ENCODE measurements at regions not wholly inside any gene's neighbourhood (a gene's known extent, or its start where the extent isn't known, plus 50 kb on each side); places are given as distances from the start of the nearest gene placed in this dataset.

DNA sequence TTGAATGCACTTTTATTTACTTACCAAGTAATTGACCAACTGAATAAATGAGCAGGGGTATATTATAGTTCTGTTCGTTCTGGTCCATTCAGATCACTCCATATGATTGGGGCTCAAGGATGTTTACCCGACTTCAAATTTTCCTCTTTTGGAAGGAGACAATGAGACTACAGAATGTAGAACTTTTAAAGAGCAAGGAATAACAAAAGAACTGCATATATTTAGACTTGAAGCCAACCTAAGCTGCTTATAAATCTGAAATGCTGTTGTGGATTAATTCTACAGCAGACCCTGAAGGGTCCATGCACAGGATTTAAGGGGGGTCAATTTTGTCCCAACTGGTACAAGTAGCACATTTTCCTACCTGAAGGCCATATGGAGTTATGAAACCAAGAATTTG is 610.8 kb downstream of the RAB28 start:
- no peak for DNase-seq (ENCODE audit: low read depth)

- DNase-seq (ENCODE audit: low read depth) = no peak
Measured at GRCh38 chr4:12861422-12861821, 622.7 kb downstream of the RAB28 start.

- peak; percentile 62 for DNase-seq (ENCODE audit: low read depth)
Measured at GRCh38 chr4:12852338-12853307, 631.5 kb downstream of the RAB28 start.

GRCh38 chr4:12846368-12846767 is 637.8 kb downstream of the RAB28 start:
- peak; percentile 2 for DNase-seq (ENCODE audit: low read depth)

DNA sequence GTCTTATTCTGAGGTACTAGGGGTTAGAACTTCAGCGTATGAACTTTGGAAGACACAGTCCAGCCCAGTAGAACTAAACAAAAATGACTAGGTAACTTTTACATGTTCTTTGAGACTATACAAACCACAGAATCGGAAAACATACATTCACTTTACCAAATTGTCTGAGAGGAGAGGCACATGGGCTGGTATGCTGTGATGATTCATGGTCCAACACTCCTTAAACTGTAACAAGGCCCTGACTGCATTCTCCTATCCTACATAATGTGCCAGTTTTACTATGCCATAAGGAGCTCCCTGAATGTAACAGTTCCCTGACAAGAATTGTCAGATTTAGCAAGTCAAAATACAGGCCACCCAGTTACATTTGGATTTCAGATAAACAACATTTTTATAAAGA is 640.0 kb downstream of the RAB28 start:
- DNase-seq (ENCODE audit: low read depth) = peak; percentile 2

- no peak for DNase-seq (ENCODE audit: low read depth)
Measured at GRCh38 chr4:12827966-12828365, 656.2 kb downstream of the RAB28 start.

DNA sequence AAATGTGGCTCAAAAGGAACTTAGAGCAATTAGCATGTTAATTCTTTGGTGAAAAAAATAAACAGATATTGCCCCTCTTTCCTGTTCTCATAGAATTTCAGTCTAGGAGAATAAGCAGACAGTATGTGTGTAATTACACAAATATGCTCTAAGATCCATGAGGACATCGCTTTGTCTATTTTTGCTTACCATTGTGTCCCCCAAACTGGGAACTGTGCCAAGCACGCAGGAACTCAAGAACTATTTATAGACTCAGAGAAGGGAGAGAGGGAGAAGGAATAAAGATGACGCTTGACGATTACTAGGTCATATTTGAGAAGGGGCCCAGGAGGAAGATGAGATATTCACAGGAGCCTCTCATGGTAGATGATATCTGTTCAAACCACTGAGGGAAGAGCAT is 692.6 kb downstream of the RAB28 start:
- DNase-seq (ENCODE audit: low read depth) = peak; percentile 0

DNA sequence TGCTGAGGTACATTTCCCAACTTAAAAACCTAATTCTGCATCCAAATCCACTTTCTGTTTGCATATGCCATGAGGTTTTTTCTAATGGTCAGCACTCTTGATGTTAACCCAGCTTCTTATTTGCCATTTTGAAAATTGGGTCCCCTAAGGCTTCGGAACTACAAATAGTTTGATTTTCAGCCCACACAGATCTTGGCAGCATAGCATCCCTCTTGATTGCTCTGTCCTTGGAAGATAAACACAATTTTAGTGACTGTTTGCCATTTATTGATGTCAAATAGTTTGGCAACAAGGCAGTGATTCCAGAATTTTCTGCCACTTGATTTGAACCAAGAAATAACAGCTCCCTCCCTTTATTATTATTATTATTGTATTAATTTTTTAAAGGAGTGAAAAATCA is 696.9 kb downstream of the RAB28 start:
- DNase-seq (ENCODE audit: low read depth) = no peak

DNA sequence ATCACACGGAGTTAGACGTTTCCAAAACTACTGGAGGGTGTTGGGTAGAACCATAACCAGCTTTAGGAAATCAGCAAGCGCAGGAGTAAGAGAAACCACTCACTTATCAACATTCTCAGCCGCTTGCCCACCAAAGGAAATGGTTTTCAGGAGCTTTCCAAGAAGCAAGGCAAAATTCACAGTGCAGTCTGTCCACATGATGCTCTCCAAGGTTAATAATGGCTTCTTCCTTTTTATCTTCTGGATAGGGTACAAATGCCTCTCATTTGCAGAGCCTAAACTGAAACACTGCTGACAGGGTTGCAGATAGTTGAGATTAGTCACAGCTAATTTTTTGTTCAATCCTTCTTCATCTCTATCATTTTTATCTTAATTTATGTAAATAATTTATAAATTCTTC is 705.4 kb downstream of the RAB28 start:
- DNase-seq (ENCODE audit: low read depth) = no peak

DNA sequence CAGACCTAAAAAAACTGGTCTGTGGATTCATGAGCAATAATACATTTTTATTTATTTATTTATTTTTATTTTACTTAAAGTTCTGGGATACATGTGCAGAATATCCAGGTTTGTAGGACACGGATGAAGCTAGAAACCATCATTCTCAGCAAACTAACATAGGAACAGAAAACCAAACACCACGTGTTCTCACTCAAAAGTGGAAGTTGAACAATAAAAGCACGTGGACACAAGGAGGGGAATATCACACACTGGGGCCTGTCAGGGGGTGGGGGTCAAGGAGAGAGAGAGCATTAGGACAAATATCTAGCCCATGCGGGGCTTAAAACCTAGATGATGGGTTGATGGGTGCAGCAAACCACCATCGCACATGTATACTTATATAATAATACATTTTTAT is 705.9 kb downstream of the RAB28 start:
- no peak for DNase-seq (ENCODE audit: low read depth)

DNA sequence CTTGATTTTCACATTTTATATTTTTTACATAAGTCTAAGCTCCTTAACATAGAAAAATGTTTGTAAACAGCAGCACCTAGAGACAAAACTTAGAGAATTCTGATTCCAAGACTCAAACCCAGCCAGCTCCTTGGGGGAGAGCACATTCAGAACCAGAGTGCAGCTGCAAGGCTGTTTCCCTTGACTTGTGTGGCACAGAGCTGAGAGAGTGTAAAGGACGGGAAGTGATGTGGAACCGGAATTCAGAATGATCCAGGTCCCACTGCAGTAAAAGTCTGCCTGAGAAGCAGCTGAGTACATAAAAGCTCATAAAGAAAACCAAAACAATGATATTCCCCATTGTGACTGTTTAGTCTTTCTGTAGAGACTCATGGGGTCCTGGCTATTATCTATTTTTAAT is 713.8 kb downstream of the RAB28 start:
- DNase-seq (ENCODE audit: low read depth) = no peak

DNA sequence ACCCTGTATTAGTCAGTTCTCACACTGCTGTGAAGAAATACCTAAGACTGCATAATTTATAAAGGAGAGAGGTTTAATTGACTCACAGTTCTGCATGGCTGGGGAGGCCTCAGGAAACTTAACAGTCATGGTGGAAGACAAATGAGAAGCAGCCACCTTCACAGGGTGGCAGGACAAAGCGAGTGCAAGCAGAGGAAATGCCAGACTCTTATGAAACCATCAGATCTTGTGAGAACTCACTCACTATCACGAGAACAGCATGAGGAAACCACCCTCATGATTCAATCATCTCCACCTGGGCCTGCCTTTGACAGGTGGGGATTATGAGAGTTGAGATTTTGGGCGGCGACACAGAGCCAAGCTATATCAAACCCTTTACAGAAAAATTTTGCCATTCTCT is 722.4 kb downstream of the RAB28 start:
- DNase-seq (ENCODE audit: low read depth) = no peak

DNA sequence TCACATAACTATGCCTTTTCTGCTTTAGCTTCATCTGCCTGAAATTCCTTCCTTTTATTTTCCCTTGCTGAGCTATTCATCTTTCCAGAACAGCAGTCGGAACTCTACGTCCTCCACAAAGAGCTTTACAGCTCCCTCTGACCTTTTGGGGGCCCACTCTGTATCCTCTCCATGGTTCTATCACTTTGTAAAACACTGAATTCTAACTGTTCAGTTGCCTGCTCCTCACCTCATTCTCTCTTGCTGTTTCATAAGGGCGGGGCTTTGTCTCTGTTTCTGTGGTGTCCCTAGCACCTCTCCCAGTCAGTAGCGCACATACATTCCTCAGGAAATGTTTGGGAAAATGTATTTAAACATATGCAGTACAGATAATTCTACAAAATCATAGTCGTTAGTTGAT is 737.0 kb downstream of the RAB28 start:
- no peak for DNase-seq (ENCODE audit: low read depth)

DNA sequence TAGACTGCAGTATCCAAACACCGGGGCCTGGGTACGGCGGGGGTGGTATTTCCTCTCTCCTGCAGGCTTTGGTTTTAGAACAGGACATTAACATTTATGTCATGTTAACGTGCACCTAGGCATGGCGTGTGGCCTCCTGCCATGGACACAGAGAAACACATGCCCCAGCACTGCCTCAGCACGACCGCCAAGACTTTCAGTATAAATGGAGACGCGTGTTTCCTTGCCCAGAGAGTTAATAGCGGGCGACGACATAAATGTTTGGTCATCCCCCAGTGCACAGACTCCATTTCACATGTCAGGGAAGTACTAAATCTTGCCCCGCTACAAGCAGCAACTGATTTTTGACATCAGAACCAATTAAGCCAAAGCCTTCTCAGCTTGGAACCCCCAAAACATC is 737.9 kb downstream of the RAB28 start:
- DNase-seq (ENCODE audit: low read depth) = no peak

DNA sequence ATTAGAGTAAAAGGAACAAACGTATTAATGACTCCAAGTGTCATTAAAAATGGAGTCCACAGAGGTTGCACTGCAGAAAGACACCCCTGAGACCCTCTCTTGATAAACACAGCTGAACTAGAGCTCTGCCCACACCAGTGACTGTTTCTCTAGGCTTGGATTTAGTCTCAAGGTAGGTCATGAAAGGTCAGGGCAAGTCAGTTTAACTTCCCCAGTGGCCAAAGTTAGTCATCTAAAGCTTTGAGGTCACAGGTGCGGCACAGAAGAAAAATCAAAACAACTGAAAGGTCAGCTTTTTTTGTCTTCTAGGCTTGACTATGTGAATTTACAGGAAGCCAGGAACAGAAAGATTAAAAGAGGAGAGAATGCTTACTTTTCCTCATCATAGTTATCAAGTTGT is 749.6 kb downstream of the RAB28 start:
- DNase-seq (ENCODE audit: low read depth) = no peak

GRCh38 chr4:12729384-12729783 is 754.8 kb downstream of the RAB28 start:
- DNase-seq (ENCODE audit: low read depth) = peak; percentile 6

DNA sequence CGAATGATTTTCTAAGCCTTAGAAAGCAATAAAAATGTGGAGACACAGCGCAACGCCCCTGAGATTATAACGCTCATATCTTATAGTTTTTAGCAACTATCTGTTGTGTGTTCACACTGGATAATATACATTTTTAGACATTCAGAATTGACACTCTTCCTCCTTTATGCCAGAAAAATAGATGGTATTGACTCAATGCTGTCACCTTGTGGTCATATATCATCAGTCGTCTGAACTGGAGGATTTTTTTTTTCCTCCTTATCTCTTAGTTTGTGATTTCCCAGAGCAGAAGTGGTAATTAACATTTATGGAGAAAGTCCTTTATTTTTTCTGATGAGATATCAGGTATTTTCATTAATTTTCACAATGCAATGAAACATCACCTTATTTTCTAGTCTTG is 759.6 kb downstream of the RAB28 start:
- peak; percentile 4 for DNase-seq (ENCODE audit: low read depth)

GRCh38 chr4:12723849-12724447 is 760.2 kb downstream of the RAB28 start:
- DNase-seq (ENCODE audit: low read depth) = peak; percentile 1

- DNase-seq (ENCODE audit: low read depth) = no peak
Measured at GRCh38 chr4:12716896-12717295, 767.2 kb downstream of the RAB28 start.

GRCh38 chr4:12712648-12713339 is 771.3 kb downstream of the RAB28 start:
- no peak for DNase-seq (ENCODE audit: low read depth)

DNA sequence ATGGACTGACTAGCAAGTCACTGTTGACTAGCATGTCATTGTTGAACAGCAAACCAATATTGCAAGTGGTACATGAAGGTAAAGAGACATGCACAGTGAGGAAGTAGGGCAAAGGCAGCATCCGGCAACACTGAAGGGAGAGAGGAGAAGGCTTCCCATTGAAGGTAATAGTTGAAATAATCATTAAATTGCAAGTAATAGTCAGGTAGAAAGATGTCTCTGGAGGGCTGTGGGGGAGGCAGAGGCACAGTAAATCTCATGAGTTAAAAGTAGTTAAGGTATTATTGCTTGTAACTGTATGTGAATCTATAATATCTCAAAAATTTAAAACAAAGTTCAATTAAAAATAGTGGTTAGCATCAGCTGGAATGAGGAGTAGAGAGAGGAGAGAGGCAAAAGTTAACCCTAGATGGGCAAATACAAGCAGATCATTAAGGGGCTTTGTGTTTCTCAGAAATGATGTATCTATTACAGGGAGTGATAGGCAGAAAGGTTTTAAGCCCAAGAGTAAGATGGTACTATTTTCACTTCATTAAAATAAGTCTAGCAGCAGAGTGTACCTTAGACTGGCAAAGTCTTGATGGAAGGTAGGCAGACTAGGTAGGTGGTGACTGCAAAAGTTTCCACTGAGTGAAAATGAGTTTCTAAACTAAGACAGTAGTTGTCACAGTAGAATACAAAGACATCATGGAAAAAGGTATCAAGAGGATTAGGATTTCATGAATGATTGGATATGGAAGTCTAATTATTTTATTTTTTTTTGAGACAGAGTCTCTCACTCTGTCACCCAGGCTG is 776.6 kb downstream of the RAB28 start:
- no peak for DNase-seq (ENCODE audit: low read depth)

- no peak for DNase-seq (ENCODE audit: low read depth)
Measured at GRCh38 chr4:12703036-12703435, 781.1 kb downstream of the RAB28 start.

All from RPMI7951 (cell line).